ENCODE measurements at regions not wholly inside any gene's neighbourhood (a gene's known extent, or its start where the extent isn't known, plus 50 kb on each side); places are given as distances from the start of the nearest gene placed in this dataset.

GRCh38 chr3:176909044-176909443 lies 288.2 kb downstream of the TBL1XR1 start:
- 56 to 67% methylated on average over 4 of the region's 4 CpGs for WGBS, 2 donors
- TF ChIP-seq POLR2A (IDR thresholded peaks at IDR 0.05) (no peak), CTCF (IDR thresholded peaks at IDR 0.05) (no peak)

GRCh38 chr3:176906046-176906905 lies 291.0 kb downstream of the TBL1XR1 start:
- Histone ChIP-seq H3K27me3 (no peaks in the 10 kb centered on the region), H3K27ac (peak overlapping the region in 2 of 3 donors; percentile 17 to 87), H3K9me3 (no peaks in the 10 kb centered on the region), H3K36me3 (no peaks in the 10 kb centered on the region), H3K4me1 (peaks cover 20 to 24% of the 10 kb centered on the region in 2 donors), H3K4me3 (replicated peaks in 1 of 3) (no peak overlapping the region)
- 39 to 41% methylated on average over 5 of the region's 5 CpGs for WGBS, 2 donors
- peak; percentile 18 to 31 for DNase-seq
- intact Hi-C loops (cut with DNase I): no loop called here
- TF ChIP-seq CTCF (IDR thresholded peaks at IDR 0.05) (no peak), POLR2A (IDR thresholded peaks at IDR 0.05) (no peak)

More at GRCh38 chr3:176909044-176909443, 288.2 kb downstream of the TBL1XR1 start:
- Histone ChIP-seq H3K4me3 (replicated peaks in 1 of 3) (no peak overlapping the region), H3K36me3 (no peaks in the 10 kb centered on the region), H3K9me3 (no peaks in the 10 kb centered on the region), H3K4me1 (peaks cover 20 to 24% of the 10 kb centered on the region in 2 donors), H3K27me3 (no peaks in the 10 kb centered on the region), H3K27ac (peak overlapping the region in 2 of 3 donors; percentile 15 to 30)
- no peak for DNase-seq
- intact Hi-C loops (cut with DNase I): no loop called here

- Histone ChIP-seq H3K27ac (peak overlapping the region in 2 of 3 donors; percentile 4 to 87), H3K9me3 (no peaks in the 10 kb centered on the region), H3K27me3 (no peaks in the 10 kb centered on the region), H3K36me3 (no peaks in the 10 kb centered on the region), H3K4me1 (peaks cover 20 to 24% of the 10 kb centered on the region in 2 donors), H3K4me3 (replicated peaks in 1 of 3) (no peak overlapping the region)
- TF ChIP-seq CTCF (IDR thresholded peaks at IDR 0.05) (no peak), POLR2A (IDR thresholded peaks at IDR 0.05) (no peak)
- DNase-seq: no peak
- WGBS, 2 donors: 34 to 45% methylated on average over 1 of the region's 1 CpG
- intact Hi-C loops (cut with DNase I): no loop called here
Measured at GRCh38 chr3:176905331-176905730, 292.0 kb downstream of the TBL1XR1 start.

GRCh38 chr3:176904506-176904905 lies 292.8 kb downstream of the TBL1XR1 start:
- TF ChIP-seq POLR2A (IDR thresholded peaks at IDR 0.05) (no peak), CTCF (IDR thresholded peaks at IDR 0.05) (no peak)
- DNase-seq: no peak
- no peaks in the 10 kb centered on the region for H3K27me3 ChIP-seq
- H3K36me3 ChIP-seq: no peaks in the 10 kb centered on the region
- peak overlapping the region in 1 of 3 donors; percentile 87 for H3K27ac ChIP-seq
- peaks cover 20 to 21% of the 10 kb centered on the region in 2 donors for H3K4me1 ChIP-seq
- H3K9me3 ChIP-seq: no peaks in the 10 kb centered on the region
- intact Hi-C loops (cut with DNase I): no loop called here
- WGBS, 2 donors: 83 to 90% methylated on average over 4 of the region's 4 CpGs
- H3K4me3 ChIP-seq (replicated peaks in 1 of 3): no peak overlapping the region

- 19 to 27% methylated on average over 3 of the region's 3 CpGs for WGBS, 2 donors
- intact Hi-C loops (cut with DNase I): no loop called here
Measured at GRCh38 chr3:176896640-176897039, 300.6 kb downstream of the TBL1XR1 start.

More at GRCh38 chr3:176896640-176897039, 300.6 kb downstream of the TBL1XR1 start:
- Histone ChIP-seq H3K27me3 (no peaks in the 10 kb centered on the region), H3K36me3 (no peaks in the 10 kb centered on the region), H3K4me1 (peaks cover 0 to 5% of the 10 kb centered on the region in 2 donors), H3K27ac (no peak overlapping the region), H3K9me3 (no peaks in the 10 kb centered on the region), H3K4me3 (replicated peaks in 1 of 3) (no peak overlapping the region)
- peak in 1 of 2 donors; percentile 26 for DNase-seq
- no peak for TF ChIP-seq POLR2A (IDR thresholded peaks at IDR 0.05)
- TF ChIP-seq CTCF (IDR thresholded peaks at IDR 0.05): no peak

Data from thyroid gland (tissue), 4 donors.